Effector CD4-positive, alpha-beta T cell (primary cell): ENCODE measurements at regions not wholly inside any gene's neighbourhood (a gene's known extent, or its start where the extent isn't known, plus 50 kb on each side); places are given as distances from the start of the nearest gene placed in this dataset.

Experiments
- DNase-seq: peaks from one replicate; pipeline ENCODE4 v3.0.0-alpha.2; 2020

DNA sequence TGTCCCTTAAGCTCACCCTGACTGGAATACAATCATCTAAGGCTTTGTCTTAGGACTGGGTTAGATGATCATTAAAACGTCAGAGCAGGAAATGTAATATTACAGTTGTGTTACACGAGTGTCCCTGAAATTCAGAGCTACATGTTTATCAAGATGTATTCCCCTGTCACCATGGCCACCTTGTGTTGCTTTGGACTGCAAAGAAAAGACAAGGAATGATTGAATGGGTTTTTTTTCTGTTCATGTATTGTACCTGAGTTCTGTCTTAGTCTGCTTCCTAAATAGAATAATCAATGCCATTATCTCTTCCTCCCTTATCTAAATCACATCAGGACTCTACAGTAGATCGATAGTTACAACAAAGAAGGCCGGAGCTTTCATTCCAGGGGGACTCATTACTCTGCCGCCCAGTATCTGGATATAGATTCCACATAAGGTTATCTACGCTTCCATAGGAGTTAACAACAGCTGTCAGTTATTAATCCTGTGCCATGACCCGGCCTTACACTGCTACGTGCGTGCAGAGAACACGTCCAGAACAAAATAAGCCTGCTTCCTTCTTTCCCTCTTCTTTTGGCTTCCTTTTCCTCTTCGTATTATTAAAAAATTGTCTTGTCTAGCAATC lies 274.1 kb upstream of the SASH1 start:
- no peak for DNase-seq

DNA sequence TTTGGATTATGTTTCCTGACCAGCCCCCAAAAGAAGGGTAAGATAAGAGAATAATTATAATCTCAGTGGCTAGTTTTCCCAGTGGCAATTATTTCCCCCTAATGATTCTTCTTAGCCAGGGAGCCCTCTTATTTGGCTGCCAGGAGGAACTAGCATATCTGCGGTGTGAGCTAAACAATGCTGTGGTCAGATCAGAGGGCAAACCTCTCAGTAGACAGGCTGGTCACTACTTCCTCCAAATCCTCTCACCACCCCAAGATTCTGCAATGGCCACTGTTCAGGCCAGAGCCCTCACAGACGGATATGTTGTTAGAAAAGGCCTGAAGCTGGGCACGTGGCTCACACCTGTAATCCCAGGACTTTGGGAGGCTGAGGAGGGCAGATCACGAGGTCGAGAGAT lies 273.4 kb upstream of the SASH1 start:
- no peak for DNase-seq

DNA sequence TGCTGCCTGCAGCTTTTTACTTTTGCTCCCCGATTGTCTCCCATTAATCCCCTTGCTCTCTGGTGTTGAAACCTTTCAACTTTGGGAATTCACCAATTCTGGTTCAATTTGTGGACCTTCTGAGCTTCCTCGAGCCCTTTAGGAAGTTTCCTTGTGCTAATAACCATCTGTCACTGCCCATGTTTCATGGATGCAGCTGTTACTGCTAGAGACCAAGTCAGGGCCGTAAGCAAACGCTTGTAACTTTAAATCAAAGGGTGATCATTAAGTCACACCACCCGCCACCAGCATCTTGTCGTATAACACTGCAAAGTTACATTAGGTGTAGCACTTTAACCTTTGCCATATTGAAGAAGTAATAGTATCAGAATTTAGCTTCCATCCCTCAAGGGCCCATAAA lies 268.3 kb upstream of the SASH1 start:
- no peak for DNase-seq

DNA sequence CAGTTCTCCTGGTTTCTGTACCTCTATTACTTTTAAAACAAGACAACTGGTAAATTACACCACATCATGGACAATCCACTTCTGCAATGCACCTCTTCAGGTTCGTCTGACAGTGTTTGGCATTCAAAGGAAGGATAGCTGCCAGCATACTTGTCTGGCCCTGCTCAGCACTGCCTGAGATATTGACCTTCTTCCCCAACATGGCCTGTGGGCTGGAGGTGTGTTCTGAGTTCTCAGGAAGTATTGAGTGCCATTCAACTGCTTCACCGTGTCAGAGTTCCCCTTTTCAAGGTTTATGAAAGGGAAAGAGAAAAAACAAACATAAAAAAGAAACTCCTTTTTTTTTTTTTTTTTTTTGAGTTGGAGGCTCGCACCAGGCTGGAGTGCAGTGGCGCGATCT lies 267.9 kb upstream of the SASH1 start:
- DNase-seq = no peak

DNA sequence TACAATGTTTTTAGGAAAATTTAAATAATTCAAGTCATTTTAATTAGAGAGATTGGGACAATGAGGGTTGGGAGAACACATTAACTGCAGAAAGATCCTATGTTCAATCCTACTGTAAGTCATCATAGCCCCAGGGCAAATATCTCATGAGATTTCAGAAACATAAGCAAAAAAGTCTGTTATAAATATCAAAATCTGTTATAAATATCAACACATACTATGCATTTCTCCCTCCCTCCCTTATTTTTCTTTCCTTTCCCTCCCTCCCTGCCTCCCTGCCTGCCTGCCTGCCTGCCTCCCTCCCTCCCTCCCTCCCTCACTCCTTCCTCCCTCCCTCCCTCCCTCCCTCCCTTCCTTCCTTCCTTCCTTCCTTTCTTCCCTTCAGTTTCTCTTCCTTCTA lies 267.3 kb upstream of the SASH1 start:
- DNase-seq = no peak

DNA sequence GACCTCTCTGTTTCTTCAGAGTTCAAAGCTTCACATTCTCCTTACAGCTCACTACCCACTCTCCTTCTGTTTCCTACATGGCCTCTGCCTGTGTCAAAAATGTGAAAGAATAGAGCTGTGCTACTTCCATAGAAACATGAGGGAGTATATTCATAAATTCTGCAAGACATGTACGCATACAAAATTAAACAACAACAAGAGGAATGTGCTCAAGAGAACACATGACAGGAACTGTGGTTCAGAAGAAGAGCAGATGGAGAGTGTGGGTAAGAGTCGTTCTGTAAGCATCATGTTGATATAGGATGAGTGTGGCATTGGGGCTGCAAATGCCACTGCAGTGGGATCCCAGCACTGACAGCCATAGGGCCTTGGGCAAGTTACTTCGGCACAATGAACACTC lies 266.6 kb upstream of the SASH1 start:
- no peak for DNase-seq

DNA sequence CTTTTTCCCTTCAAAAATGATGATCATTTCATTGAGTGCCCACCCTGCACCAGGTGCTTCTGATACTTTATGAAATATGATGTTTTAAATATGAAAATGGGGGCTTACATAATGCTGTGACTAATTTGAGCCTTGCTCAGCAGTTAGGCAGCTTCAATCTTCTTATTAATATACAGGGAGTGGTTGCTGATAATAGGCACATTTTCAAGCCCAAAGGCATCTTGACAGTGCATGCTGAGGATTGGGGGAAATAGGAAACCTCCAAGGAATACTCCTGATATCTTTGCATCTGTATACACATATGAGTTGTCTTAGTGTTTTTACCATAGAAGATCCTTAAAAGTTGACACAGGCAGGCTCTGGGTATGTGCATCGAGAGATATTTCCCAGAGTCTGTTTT lies 262.3 kb upstream of the SASH1 start:
- no peak for DNase-seq

DNA sequence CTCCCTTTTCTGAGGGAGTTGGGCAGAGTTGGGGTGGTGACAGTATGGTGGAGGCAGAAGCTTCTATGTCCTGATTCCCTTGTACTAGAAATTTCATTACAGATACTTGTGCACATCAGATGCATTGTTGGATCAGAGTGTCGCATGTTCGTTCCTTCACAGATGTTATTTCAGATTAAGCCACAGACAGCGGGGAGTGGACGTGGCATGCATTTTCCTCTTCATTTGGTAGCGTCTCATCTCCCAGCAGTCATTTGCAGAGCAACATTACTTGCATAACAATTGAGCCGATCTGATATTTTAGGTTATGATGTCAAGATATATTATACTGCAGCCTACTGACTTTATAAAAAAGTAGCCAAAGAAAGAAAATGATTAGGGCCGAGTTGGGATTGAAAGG lies 261.6 kb upstream of the SASH1 start:
- DNase-seq = no peak

DNA sequence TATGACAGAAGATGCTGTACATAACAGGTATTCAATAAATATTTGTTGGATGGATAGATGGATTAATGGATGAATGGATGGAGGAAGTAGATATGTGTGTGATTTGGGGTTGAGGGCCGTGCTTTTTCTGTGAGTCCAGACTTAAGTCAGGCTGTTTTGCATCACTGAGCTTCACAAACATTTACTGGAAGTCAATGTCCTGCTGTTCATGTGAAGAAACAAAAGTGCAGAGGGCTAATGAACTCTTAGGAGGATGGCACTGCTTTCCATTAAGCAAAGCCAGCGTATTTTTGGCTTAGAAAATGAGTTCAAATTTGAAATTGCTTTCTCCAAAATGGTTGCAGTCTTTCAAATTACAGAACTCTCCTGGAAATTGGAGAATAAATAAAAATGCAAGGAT lies 260.6 kb upstream of the SASH1 start:
- DNase-seq = no peak

DNA sequence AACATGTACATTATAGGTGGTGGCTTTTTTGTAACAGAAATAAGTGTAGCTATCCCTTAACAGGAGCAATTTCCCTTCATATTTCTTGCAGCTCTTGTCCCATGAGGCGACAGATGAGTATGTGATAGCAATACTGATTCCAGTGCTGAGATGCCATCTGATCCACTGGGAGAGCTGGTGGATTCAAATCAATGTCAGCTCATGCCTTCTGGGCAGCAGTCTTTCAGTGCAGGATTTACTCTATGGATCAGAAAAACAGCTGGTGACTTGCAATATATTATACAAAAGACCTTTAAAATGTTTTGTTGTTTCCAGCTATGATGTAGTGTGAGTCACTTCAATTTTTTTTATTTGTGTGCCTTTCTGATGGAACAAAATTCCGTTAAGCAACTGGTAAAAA lies 259.9 kb upstream of the SASH1 start:
- DNase-seq = no peak

DNA sequence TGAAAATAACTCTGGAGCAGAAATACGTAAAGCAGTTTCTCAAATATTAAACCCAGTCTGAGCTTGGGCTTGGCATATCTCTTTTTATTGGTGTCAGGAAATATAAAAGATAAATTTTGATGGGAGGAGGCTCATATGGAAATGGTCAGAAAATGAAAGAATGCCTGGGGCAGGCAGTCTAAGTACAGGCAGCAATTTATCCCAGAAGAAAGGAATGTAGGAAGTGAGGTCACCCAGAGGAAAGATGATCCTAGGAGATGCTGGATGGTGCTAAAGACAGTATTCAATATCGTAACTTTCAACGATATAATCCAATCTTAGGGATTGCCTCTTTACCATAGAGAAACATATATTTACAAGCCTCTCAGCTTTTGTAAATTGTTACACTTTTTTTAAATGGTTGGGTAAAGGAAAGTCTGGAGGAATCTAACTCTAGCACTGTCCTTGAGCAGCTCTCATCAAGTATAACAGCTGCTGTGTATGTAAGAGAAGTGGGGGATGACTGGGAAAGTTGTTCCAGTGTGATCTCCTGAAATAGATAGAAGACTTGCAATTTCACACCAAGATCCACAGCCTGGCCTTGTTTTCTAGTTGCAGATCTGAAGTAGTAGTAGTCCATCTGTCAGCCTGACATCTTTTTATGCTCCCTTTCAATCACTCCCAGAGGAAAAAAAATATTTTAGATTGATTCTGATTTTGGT lies 256.9 kb upstream of the SASH1 start:
- DNase-seq = no peak

DNA sequence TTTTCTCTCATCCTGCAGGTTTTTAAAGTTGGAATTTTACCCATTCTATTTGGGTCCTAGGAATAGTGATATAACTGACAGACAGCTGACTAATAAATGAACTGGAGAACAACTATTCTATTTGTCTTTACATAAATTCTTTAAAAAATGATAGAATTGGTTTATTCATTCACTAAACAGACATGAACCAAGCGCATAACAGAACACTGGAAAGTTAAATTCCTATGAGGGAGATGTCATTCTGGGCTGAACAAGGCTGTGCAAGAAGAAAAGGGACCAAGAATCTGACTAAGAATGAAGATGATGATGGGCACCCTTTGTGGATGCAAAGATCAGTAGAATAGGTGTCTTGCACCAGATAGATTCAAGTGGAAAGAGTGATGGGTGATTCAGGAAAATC lies 256.3 kb upstream of the SASH1 start:
- DNase-seq = no peak

DNA sequence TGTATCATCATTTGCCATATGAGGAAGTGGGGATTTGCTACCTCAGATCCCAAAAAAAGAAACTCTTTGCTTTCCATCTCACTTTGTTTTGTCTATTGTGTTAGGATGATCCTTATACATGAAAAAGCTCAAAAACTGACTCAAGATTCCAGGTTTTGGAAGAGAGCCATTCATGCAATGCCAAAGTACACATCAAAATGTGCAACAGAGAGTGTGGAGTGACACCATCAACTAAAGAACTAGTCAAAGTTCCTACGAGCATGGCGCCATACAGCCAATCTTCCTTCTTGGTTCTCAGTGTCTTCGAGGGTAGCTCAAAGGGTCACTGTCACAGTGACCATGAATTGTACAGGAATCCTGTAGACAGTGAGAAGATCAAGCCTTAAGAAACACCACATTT lies 255.8 kb upstream of the SASH1 start:
- DNase-seq = no peak

DNA sequence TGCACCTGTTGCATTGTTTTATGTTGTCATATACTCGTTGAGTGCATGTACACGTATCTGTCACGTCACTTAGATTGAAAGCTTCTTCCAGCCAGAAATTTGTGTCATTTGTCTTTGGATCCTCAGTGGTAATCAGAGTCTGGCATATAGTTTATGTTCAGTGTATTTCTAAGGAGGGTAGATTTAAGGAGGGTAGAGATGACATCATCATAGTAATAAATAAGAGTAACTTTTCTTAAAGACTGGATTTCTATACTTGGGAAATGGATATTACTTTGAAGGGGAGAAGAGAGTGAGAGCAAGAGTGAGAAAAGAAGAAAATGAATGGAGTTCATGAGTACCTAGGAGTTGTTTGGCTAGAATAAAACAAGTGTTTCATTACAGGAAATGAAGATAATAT lies 255.0 kb upstream of the SASH1 start:
- no peak for DNase-seq

DNA sequence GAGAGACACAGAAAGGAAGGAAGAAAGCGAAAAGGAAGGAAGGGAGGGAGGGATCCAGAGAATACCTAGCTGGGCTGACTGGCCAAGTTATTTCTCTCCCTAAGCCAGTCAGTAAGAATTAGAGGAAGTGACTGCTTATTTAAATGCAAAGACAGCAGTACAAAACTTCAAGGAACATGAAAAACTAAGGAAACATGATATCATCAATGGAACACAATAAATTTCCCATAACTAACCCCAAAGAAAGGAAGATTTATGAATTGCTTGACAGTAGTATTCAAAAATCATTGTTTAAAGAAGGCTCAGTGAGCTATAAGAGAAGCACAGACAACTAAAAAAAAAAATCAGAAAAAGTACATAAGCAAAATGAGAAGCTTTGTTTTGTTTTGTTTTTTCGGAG lies 252.3 kb upstream of the SASH1 start:
- DNase-seq = no peak

DNA sequence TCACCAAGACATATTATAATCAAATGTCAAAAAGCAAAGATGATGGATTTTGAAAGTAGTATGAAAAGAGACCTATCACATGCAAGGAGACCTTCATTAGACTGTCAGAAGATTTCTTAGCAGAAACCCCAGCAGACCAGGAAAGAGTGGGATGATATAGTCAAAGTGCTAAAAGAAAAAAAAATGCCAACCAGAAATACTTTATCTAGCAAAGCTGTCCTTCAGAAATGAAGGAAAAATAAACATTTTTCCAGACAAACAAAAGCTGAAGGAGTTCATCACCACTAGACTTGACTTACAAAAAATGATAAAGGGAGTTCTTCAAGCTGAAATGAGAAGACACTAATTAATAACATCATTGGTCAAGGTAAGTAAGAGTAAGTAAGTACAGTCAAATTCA lies 251.2 kb upstream of the SASH1 start:
- no peak for DNase-seq

DNA sequence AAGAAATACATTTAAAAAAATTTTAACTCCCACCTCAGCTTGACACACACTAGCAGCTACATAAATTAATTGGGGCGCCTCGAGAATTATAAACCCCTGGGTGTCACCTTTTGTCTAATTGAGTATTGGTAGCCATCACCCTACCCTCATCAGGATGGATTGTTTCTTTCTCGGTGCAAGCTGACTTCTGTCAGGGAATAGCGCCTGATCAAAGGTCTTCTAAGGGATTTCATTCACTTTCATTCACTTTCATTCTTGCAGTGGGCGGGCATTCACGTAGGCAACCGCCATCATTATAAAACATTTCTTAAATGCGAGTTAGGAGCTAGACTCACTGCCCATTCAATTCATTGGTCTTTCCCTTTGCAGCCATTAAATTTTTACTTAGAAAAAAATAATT lies 239.2 kb upstream of the SASH1 start:
- DNase-seq = no peak

DNA sequence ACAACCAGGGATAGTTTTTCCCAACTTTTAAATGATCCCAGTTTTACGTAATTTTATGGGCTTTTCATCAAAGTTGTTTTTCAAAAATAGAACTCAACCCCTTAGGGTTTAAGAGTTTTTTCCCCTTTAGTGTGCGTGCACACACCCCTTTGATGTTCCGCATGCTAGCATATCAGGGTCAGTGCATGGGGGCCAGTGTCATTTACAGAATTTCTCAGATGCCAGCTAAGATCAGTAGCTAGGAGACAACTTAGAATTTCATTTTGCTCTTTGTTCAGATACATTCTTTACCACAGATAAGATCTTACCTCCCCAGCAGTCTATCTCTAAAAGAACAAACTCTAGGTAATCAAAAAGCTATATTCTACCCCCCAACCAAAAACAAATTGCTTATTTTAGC lies 238.5 kb upstream of the SASH1 start:
- DNase-seq = no peak

DNA sequence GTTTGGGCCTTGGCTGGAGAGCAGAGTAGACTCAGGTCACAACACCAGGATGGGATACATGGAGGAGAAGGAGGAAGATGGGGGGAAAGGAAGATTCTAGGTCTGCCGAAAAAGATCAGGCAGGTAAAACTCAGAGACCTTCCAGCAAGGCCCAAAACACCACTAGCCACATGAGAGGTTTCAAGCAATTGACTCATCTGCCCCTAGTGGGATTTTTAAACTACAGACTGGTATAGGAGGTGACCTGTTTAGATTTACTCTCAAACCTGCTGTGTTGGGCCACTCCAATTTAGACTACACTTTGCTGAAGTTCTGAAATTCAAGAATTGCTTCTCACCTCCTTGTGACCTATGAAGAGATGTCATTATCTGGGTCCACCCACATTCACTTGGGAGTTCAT lies 236.9 kb upstream of the SASH1 start:
- no peak for DNase-seq

DNA sequence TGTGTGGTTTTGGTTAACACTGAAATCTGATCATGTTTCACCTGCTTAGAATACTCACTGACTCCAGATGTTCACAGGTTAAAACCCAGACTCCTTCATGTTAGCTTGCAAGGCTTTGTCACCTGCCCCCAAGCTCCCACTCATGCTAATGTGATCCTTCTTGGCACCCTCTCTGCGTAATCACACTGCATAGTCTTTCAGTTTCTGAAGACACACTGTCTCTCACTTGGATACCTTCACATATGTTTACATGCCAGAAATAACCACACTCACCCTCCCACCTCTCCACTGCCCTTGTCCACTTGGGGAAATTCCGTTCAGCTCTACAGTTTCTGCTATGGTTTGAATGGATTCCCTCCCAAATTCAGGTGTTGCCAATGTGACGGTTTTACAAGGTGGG lies 234.7 kb upstream of the SASH1 start:
- DNase-seq = no peak

DNA sequence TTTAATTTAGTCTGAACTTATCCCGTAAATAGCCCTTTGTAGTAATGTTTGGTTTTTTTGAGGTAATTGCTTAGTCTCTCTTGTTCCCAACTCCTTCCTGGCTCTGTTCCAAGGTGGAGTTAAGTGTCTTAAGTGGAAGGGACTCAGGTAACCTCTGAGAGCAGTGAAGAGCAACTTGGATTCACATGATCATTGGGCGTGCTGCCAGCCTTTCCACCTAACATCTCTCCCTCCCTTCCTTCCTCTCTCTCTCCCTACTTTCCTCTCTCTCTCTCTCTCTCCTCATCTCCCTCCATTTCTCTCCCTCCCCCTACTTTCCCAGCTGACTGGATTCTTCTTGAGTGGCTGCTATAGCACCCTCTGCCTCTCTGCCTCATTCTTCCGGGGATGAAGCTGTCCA lies 232.9 kb upstream of the SASH1 start:
- DNase-seq = no peak

DNA sequence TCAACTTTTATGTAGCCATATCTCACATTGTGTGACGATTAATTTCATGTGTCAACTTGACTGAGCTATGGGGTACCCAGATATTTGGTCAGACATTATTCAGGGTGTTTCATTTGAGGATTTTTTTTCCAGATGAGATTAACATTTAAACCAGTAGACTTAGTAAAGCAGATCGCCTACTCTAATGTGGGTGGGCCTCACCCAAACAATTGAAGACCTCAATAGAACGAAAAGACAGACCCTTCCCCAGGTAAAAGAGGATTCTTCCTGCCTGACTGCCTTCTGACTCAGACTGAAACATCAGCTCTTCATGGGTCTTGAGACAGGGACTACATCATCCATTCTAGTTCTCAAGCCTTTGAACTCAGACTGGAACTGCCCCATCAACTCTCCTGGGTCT lies 231.7 kb upstream of the SASH1 start:
- DNase-seq = no peak

DNA sequence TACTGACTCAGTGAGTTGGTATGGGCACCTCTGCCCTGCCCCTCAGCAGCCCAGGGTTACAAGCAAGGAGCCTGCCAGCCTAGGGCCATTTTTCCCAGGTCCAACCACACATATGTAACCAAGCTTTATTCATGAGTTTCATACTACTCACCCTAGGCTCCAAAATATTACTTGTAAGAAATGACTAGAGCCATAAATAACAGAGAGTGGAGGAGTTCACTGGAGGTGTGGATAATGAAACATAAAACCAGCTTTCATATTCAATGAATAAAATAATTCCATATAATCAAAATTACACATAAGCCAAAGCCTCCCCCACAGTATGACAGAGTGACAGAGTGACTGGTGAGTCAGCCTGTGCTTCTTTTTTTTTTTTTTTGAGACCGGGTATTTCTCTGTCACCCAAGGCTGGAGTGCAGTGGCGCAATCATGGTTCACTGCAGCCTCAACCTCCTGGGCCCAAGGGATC lies 229.8 kb upstream of the SASH1 start:
- no peak for DNase-seq

DNA sequence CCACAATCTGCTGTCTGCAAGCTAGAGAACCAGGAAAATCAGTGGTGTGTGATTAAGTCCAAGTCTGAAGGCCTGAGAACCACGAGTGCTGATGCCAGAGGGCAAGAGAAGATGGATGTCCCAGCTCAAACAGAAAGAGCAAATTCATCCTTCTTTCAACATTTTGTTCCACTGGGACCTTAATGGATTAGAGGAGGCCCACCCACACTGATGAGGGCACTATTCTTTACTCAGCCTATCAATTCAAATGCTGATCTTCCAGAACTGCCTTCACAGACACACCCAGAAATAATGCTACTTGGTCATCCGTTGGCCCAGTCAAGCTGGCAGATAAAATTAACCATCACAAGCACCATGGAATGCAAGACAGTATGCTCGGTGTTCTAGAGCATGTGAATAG lies 226.6 kb upstream of the SASH1 start:
- no peak for DNase-seq

DNA sequence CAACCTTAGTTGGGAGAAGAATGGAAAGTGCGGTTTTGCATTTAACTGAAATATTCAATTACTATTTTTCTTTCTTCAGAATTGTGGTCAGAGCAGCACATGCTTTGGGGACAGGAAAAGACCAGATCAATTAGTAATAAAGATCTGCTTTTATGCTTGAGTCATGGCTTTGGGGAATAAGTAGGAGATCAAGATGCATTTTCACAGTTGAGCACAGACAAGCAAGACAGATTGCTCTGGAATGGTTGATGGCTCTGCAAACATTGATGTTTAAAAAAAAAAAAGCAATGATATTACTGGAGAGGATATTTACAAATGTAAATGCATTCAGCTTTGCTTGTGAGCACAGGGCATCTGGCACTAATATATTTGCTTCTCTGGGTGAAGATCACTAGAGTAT lies 224.4 kb upstream of the SASH1 start:
- no peak for DNase-seq
